Midbrain (tissue), 1 donor: ENCODE measurements at regions not wholly inside any gene's neighbourhood (a gene's known extent, or its start where the extent isn't known, plus 50 kb on each side); places are given as distances from the start of the nearest gene placed in this dataset.
A peak's percentile ranks its signal among the peaks of the same experiment; 100 is the strongest.
"Not testable (repeated sequence)": the region's sequence is repeated elsewhere in the genome, so short reads cannot be mapped to it uniquely, and the experiment has no call there.

Experiments used
- DNase-seq: peaks from one replicate; lab custom pipeline; 2025; lab: John Stamatoyannopoulos, UW

- no peak for DNase-seq
Observed at GRCh38 chrX:140163371-140164159, 198.2 kb upstream of the CXorf66 start.

- no peak for DNase-seq
Observed at GRCh38 chrX:140157611-140158010, 192.3 kb upstream of the CXorf66 start.

- no peak for DNase-seq
Observed at GRCh38 chrX:140157143-140157542, 191.8 kb upstream of the CXorf66 start.

- no peak for DNase-seq
Observed at GRCh38 chrX:140151316-140151715, 186.0 kb upstream of the CXorf66 start.

GRCh38 chrX:140149761-140150160 lies 184.4 kb upstream of the CXorf66 start:
- DNase-seq: no peak

GRCh38 chrX:140141444-140142029 lies 176.2 kb upstream of the CXorf66 start:
- DNase-seq: peak; percentile 54

- DNase-seq: not testable (repeated sequence)
Observed at GRCh38 chrX:140138492-140138891, 173.2 kb upstream of the CXorf66 start.

GRCh38 chrX:140138065-140138464 lies 172.7 kb upstream of the CXorf66 start:
- not testable (repeated sequence) for DNase-seq

GRCh38 chrX:140132937-140133336 lies 167.6 kb upstream of the CXorf66 start:
- DNase-seq: no peak

GRCh38 chrX:140123446-140123845 lies 158.1 kb upstream of the CXorf66 start:
- no peak for DNase-seq

GRCh38 chrX:140114059-140114458 lies 148.7 kb upstream of the CXorf66 start:
- not testable (repeated sequence) for DNase-seq

GRCh38 chrX:140110081-140110650 lies 144.8 kb upstream of the CXorf66 start:
- DNase-seq: no peak

GRCh38 chrX:140104760-140105159 lies 139.4 kb upstream of the CXorf66 start:
- no peak for DNase-seq

- no peak for DNase-seq
Observed at GRCh38 chrX:140099221-140099620, 133.9 kb upstream of the CXorf66 start.

- no peak for DNase-seq
Observed at GRCh38 chrX:140092121-140092520, 126.8 kb upstream of the CXorf66 start.

- DNase-seq: no peak
Observed at GRCh38 chrX:140091125-140091886, 126.0 kb upstream of the CXorf66 start.

GRCh38 chrX:140090800-140091124 lies 125.4 kb upstream of the CXorf66 start:
- DNase-seq: no peak

- DNase-seq: no peak
Observed at GRCh38 chrX:140088438-140088837, 123.1 kb upstream of the CXorf66 start.

GRCh38 chrX:140087875-140088274 lies 122.6 kb upstream of the CXorf66 start:
- no peak for DNase-seq

GRCh38 chrX:140086691-140087090 lies 121.4 kb upstream of the CXorf66 start:
- no peak for DNase-seq

- not testable (repeated sequence) for DNase-seq
Observed at GRCh38 chrX:140074851-140075250, 109.5 kb upstream of the CXorf66 start.

GRCh38 chrX:140071037-140071436 lies 105.7 kb upstream of the CXorf66 start:
- no peak for DNase-seq
